HUES6 (cell line): ENCODE measurements at regions not wholly inside any gene's neighbourhood (a gene's known extent, or its start where the extent isn't known, plus 50 kb on each side); places are given as distances from the start of the nearest gene placed in this dataset.
"Not testable (repeated sequence)": the region's sequence is repeated elsewhere in the genome, so short reads cannot be mapped to it uniquely, and the experiment has no call there.

Source experiments
- H3K27ac ChIP-seq: 2 replicates; pipeline ENCODE4 v1.7.0; 2013; ENCODE audit warnings: low read depth, mild to moderate bottlenecking, low read length, inconsistent platforms
- H3K27me3 ChIP-seq: 2 replicates; pipeline ENCODE4 v1.6.1; 2013; ENCODE audit warnings: low read length; ENCODE audit not compliant: control insufficient read depth, insufficient read depth
- H3K36me3 ChIP-seq: 2 replicates; pipeline ENCODE4 v1.6.1; 2013; ENCODE audit warnings: low read length; ENCODE audit not compliant: control insufficient read depth, insufficient read depth
- H3K4me1 ChIP-seq: 2 replicates; pipeline ENCODE4 v1.6.1; 2013; ENCODE audit warnings: low read length; ENCODE audit not compliant: control insufficient read depth, insufficient read depth
- H3K4me3 ChIP-seq: 2 replicates; pipeline ENCODE4 v1.5.1; 2013; ENCODE audit warnings: low read depth, low read length
- H3K9ac ChIP-seq: one replicate; pipeline ENCODE4 v1.6.1; 2013; ENCODE audit warnings: mild to moderate bottlenecking, low read length
- H3K9me3 ChIP-seq: 2 replicates; pipeline ENCODE4 v1.6.1; 2013; ENCODE audit warnings: low read depth, low read length; ENCODE audit not compliant: control insufficient read depth, insufficient read depth

DNA sequence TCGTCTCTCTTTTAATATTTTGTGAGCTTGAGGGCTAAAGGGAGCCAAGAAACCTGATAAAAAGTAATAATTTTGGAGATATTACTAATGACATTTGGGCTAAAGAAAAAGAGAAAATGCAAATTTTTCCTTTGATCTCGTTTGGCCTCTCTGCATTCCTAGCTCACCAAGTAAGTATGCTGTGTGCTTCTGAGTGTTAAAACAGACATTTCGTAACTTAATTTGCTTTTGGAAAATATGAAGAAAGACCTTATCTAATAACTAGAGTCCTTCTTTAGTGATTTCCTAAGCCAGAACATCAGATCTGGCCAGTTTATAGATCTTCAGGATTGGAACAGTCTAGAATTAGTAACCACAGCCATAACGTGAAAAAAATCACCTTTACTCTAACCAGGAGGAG, 872.9 kb upstream of the SLC35B3 start:
- Histone ChIP-seq H3K9ac (no peak overlapping the region), H3K27ac (no peak overlapping the region), H3K4me3 (no peak overlapping the region), H3K36me3 (no peaks in the 10 kb centered on the region), H3K9me3 (no peaks in the 10 kb centered on the region), H3K27me3 (no peaks in the 10 kb centered on the region), H3K4me1 (peaks cover 5% of the 10 kb centered on the region; the same call in 1 of the 2 replicates)

DNA sequence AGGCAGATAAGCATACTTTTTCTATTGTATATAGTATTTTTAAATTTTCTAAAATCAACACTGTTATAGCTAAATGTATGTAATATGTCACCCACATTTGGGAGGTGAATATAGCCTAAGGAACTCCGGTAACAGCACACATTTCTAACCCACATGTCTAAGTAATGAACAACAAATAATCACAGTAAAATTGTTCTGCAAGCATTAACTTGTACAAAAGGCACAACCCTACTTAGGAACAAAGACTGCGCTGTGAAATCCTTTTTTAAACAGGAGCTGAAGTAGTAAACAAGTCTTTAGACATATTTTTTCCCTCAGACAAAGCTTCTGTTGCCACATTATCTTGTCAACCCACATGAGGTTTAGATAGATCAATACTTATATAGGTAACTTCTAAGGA, 872.4 kb upstream of the SLC35B3 start:
- Histone ChIP-seq H3K9ac (no peak overlapping the region), H3K36me3 (no peaks in the 10 kb centered on the region), H3K9me3 (no peaks in the 10 kb centered on the region), H3K4me3 (no peak overlapping the region), H3K27ac (no peak overlapping the region), H3K4me1 (peaks cover 5% of the 10 kb centered on the region; the same call in 1 of the 2 replicates), H3K27me3 (no peaks in the 10 kb centered on the region)

DNA sequence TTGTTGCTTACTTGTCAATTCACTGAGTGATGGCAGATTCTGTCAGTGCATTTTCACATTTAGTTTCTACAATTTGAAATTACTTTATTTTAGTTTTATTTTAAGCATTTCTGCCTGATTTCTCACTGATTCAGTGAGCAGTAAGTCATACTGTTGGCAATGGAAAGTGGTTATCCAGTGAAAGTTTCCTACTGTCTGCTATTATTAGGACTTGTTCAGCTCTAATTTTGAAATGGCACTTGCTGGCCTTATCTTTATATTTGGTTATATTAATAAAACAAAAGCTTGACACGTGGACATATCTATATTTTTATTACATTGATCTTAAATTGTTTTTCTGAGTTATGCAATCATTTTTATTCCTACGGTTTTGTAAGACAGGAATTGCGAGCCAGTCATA, 871.8 kb upstream of the SLC35B3 start:
- Histone ChIP-seq H3K9ac (no peak overlapping the region), H3K27ac (no peak overlapping the region), H3K9me3 (no peaks in the 10 kb centered on the region), H3K4me3 (no peak overlapping the region), H3K4me1 (peaks cover 5% of the 10 kb centered on the region; the same call in 1 of the 2 replicates), H3K27me3 (no peaks in the 10 kb centered on the region), H3K36me3 (no peaks in the 10 kb centered on the region)

DNA sequence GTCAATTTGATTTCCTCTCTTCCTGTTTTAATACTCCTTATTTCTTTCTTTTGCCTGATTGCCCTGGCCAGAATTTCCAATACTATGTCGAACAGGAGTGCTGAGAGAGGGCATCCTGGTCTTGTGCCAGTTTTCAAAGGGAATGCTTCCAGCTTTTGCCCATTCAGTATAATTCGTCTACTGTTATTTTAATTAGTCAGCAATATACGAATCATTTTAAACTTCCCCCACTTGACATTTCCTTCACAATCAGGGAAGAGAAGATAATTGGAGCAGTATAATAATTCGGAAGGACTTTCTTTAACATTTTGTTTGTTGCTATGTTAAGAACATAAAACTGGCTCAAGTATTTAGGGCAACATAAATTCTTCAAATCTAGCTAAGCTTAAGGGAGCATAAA, 860.3 kb upstream of the SLC35B3 start:
- H3K4me1 ChIP-seq: no peaks in the 10 kb centered on the region
- 0 out of 2 replicates have a peak, but pooled peaks cover 3% of the 10 kb centered on the region for H3K9me3 ChIP-seq
- H3K27ac ChIP-seq: no peak overlapping the region
- H3K36me3 ChIP-seq: no peaks in the 10 kb centered on the region
- no peak overlapping the region for H3K4me3 ChIP-seq
- H3K27me3 ChIP-seq: no peaks in the 10 kb centered on the region
- H3K9ac ChIP-seq: no peak overlapping the region

DNA sequence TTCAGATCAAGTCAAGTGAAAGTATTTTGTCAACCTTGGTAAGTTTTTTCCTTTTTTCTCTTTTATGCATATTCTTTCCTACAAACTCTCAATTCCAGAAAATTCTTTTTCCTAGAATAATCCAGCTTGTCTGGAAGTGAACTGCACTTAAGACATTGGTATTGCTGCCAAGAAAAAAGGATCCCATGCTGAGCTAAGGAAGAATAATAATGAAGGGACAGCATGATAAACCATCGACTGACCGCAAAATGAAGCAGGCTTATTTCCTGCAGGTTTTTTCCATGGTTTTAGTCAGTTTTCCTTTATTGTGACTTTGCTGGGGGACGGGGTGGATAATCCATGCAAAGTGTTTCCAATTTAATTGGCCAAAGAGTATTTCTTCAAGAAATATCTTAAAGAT, 857.6 kb upstream of the SLC35B3 start:
- no peak overlapping the region for H3K9ac ChIP-seq
- no peaks in the 10 kb centered on the region for H3K27me3 ChIP-seq
- H3K27ac ChIP-seq: no peak overlapping the region
- no peaks in the 10 kb centered on the region; the same call in 1 of the 2 replicates for H3K4me1 ChIP-seq
- no peak overlapping the region for H3K4me3 ChIP-seq
- 0 out of 2 replicates have a peak, but pooled peaks cover 3% of the 10 kb centered on the region for H3K9me3 ChIP-seq
- H3K36me3 ChIP-seq: no peaks in the 10 kb centered on the region

DNA sequence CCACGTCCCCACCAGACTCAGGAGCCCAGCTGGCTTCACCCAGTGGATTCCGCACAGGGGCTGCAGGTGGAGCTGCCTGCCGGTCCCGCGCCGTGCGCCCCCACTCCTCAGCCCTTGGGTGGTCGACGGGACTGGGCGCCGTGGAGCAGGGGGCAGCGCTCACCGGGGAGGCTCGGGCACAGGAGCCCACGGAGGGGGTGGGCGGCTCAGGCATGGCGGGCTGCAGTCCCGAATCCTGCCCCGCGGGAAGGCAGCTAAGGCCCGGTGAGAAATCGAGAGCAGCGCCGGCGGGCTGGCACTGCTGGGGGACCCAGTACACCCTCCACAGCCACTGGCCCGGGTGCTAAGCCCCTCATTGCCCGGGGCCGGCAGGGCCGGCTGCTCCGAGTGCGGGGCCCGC, 855.0 kb upstream of the SLC35B3 start:
- H3K27ac ChIP-seq, H3K4me3 ChIP-seq, H3K9ac ChIP-seq, H3K27me3 ChIP-seq, H3K36me3 ChIP-seq, H3K9me3 ChIP-seq, H3K4me1 ChIP-seq: not testable (repeated sequence)

DNA sequence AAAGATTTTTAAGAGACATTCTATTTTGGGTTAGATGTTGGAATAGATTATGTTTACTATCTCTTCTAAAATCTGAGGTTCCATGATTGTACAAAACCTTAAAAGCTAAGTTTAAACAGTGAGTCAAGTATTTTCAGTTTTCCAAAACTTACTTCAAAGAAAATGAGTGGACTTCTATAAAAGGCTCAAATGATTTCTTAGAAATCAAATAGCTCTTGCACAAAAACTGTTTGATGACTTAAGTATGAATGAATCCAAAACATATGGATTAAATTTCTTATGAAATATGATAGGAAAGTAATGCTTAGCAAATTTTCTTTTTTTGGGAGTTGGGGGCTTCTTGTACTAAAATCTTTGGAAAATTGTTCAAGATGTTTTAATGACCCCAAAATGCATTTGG, 837.3 kb upstream of the SLC35B3 start:
- Histone ChIP-seq H3K4me1 (no peaks in the 10 kb centered on the region), H3K36me3 (no peaks in the 10 kb centered on the region), H3K27ac (no peak overlapping the region), H3K27me3 (no peaks in the 10 kb centered on the region), H3K4me3 (no peak overlapping the region), H3K9ac (no peak overlapping the region), H3K9me3 (no peaks in the 10 kb centered on the region)

DNA sequence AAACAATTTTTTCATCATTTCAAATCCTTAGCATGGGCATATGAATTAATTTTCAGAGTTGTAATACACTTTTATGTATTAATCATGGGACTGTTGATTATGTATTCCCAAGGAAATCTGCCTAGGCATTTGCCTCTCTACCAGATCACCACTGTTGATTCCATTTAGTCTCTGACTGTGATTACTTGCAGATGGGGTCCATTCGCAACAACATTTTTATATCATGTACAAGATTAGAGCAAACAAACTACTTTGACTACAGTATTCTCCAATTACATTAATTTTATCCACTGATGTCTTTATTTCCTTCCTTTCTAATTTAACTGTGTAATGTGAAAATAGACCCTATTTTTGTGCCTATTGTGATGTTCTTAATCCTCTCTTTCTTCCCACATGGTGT, 831.4 kb upstream of the SLC35B3 start:
- no peak overlapping the region for H3K9ac ChIP-seq
- H3K4me3 ChIP-seq: no peak overlapping the region
- no peaks in the 10 kb centered on the region for H3K27me3 ChIP-seq
- no peaks in the 10 kb centered on the region for H3K4me1 ChIP-seq
- no peaks in the 10 kb centered on the region for H3K36me3 ChIP-seq
- H3K9me3 ChIP-seq: peaks cover 6% of the 10 kb centered on the region; the same call in 1 of the 2 replicates
- no peak overlapping the region for H3K27ac ChIP-seq

DNA sequence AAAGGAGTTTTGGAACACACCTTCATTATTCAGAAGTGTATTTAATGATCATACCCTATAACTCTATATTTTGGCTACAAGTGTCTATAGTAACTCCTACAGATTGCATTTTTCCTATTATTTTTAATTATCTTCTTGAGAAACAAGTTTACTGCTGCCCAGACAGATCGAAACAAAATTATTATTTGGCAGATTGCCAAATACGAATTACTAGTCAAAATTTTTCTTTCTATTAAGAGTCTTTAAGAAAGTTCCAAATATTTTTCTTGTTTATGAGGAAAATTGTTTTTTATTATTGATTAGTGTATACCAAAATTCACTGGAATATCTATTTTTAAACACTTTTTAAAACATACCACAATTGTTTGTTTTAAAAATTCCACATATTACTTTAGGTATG, 821.9 kb upstream of the SLC35B3 start:
- Histone ChIP-seq H3K36me3 (no peaks in the 10 kb centered on the region), H3K4me1 (no peaks in the 10 kb centered on the region), H3K4me3 (no peak overlapping the region), H3K9ac (no peak overlapping the region), H3K27ac (no peak overlapping the region), H3K27me3 (no peaks in the 10 kb centered on the region), H3K9me3 (peaks cover 15% of the 10 kb centered on the region)

DNA sequence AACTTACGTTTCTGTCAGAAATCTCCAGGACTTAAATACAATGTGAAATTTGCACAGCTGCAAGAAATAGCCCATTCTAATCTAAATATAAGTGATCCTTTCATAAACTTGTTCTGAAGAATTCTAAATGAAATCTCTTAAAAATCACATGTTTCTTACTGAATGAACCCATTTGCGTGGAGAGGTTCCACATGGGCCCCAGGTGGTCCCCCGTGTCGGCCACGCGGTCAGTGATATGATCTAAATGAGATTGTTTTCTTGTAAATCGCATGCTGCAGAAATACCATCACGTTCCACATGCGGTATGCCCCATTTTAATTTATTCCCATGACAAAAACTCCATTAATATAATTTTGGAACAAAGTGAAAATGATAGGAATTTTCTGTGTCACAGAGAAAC, 818.9 kb upstream of the SLC35B3 start:
- H3K27me3 ChIP-seq: no peaks in the 10 kb centered on the region
- no peak overlapping the region for H3K27ac ChIP-seq
- H3K36me3 ChIP-seq: no peaks in the 10 kb centered on the region
- H3K4me1 ChIP-seq: no peaks in the 10 kb centered on the region
- no peak overlapping the region for H3K9ac ChIP-seq
- no peak overlapping the region for H3K4me3 ChIP-seq
- H3K9me3 ChIP-seq: no peaks in the 10 kb centered on the region

DNA sequence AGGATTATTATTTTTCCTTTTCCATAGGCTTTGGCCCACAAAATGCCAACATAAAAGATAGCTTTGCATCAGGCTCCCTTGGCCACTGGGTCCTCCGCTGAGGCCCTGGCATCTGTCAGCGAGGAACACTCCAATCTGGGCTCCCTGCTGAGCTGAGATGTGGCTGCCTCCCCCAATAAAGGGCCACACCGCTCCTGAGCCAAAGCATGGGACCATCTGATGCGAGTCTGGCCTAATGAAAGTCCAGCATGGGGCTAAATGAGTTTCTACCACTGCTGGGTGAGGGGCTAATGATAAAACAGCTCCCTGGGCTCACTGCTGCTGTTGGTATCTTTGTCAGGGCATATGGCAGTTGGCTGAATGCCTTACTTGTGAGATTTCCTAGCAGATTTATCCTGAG, 817.5 kb upstream of the SLC35B3 start:
- Histone ChIP-seq H3K4me3 (no peak overlapping the region), H3K27ac (no peak overlapping the region), H3K9me3 (no peaks in the 10 kb centered on the region), H3K4me1 (no peaks in the 10 kb centered on the region), H3K36me3 (no peaks in the 10 kb centered on the region), H3K27me3 (no peaks in the 10 kb centered on the region), H3K9ac (no peak overlapping the region)

DNA sequence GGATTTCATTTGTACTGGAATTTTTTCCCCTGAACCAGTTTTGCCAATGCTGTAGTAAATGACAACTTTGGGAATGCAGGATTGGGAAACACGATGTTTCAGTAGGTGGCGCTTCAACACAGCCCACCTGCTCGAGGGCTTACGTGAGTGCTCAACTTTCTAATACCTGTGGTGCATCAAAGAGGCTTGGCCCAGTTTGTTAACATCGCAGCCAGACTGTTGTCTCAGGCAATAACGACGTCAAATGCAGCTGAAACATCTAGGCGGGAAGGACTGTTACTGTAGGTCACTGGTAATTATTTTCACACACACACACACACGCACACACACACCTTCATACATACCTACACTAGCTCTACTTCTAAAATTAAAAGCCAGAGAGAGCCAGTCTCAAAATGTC, 815.5 kb upstream of the SLC35B3 start:
- Histone ChIP-seq H3K4me1 (no peaks in the 10 kb centered on the region), H3K9me3 (no peaks in the 10 kb centered on the region), H3K27me3 (no peaks in the 10 kb centered on the region), H3K36me3 (no peaks in the 10 kb centered on the region), H3K27ac (no peak overlapping the region), H3K4me3 (no peak overlapping the region), H3K9ac (no peak overlapping the region)
